Retinal pigment epithelial cell (primary cell): ENCODE measurements at regions not wholly inside any gene's neighbourhood (a gene's known extent, or its start where the extent isn't known, plus 50 kb on each side); places are given as distances from the start of the nearest gene placed in this dataset.

Experiments
- DNase-seq: peaks from one replicate; pipeline ENCODE4 v3.0.0-alpha.2; 2010; ENCODE audit warnings: low read depth
- H3K4me3 ChIP-seq: 2 replicates; pipeline ENCODE4 v1.5.1; 2011; ENCODE audit warnings: mild to moderate bottlenecking, low read length, control low read depth, moderate library complexity
- TF ChIP-seq, protein P1 (sequence below): conservative IDR thresholded peaks from 2 replicates; pipeline ENCODE4 v1.5.1; 2011; ENCODE audit warnings: low read depth, low read length, control low read depth, inconsistent platforms

DNA sequence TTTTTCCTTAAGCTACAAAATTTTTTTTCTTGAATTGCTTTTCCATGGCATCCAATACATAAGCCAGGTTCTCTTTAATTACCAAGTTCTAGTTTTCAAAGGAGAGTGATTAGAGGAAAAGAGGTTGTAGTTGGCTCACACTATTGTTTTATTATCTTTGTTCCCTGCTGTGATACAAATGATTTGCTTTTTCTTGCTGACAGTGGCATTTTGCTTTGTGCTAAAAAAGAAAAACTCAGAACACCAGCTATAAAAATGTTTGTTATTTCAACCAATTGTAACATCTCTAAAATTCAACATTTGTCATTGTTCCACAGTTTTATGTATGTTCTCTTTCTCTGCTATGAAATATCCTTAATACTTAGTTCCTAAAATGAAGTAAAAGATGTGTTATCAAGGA lies 1817.2 kb downstream of the STIM2 start:
- no peak overlapping the region for H3K4me3 ChIP-seq
- no peak for DNase-seq
- TF ChIP-seq, protein P1, sequence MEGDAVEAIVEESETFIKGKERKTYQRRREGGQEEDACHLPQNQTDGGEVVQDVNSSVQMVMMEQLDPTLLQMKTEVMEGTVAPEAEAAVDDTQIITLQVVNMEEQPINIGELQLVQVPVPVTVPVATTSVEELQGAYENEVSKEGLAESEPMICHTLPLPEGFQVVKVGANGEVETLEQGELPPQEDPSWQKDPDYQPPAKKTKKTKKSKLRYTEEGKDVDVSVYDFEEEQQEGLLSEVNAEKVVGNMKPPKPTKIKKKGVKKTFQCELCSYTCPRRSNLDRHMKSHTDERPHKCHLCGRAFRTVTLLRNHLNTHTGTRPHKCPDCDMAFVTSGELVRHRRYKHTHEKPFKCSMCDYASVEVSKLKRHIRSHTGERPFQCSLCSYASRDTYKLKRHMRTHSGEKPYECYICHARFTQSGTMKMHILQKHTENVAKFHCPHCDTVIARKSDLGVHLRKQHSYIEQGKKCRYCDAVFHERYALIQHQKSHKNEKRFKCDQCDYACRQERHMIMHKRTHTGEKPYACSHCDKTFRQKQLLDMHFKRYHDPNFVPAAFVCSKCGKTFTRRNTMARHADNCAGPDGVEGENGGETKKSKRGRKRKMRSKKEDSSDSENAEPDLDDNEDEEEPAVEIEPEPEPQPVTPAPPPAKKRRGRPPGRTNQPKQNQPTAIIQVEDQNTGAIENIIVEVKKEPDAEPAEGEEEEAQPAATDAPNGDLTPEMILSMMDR, result no peak

- no peak overlapping the region for H3K4me3 ChIP-seq
- no peak for DNase-seq
- TF ChIP-seq, protein P1, result no peak
Observed at GRCh38 chr4:28682847-28683246, 1822.2 kb downstream of the STIM2 start.

- TF ChIP-seq, protein P1, result peak; percentile 85
- no peak overlapping the region for H3K4me3 ChIP-seq
- DNase-seq, result peak; percentile 7
Observed at GRCh38 chr4:28686618-28687017, 1826.0 kb downstream of the STIM2 start.

DNA sequence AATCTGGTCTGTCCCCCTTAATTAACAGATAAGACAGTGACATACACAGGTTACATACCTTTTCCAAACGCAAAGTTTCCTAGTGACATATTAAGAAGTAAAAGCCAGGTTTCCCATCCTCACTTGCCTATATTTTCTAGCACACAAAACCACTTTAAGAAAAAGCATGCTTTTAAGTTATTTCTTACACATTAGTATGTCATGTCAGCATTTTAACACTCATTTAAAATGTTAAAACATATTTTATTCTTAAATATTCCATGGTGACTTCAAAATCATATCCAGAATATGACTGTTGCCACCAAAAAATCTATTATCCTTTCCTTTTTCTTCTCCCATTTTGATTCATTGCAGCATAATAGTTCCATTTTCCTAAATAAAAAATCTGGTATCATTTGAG lies 1830.2 kb downstream of the STIM2 start:
- no peak overlapping the region for H3K4me3 ChIP-seq
- no peak for DNase-seq
- TF ChIP-seq, protein P1, result no peak

DNA sequence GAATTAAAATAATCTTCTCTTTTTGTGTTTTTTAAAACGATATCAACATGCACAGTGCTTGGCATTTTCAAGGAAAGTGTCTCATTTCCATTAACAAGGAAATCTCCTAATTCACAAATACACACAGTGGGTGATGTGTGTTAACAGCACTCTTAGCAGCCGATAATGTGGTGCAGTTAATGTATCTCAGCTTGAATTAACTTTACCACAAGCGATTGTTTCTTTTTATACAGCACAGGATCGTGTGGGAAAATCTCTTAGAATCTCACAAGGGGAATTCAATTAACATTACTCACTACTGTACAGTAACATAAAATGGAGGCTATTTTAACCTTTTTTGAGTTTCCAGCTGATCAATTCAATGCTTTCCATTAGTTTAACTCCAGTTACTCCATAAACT lies 1841.9 kb downstream of the STIM2 start:
- no peak for DNase-seq
- TF ChIP-seq, protein P1, result no peak
- no peak overlapping the region for H3K4me3 ChIP-seq

GRCh38 chr4:28709891-28710290 lies 1849.2 kb downstream of the STIM2 start:
- DNase-seq, result no peak
- TF ChIP-seq, protein P1, result no peak
- no peak overlapping the region for H3K4me3 ChIP-seq

DNA sequence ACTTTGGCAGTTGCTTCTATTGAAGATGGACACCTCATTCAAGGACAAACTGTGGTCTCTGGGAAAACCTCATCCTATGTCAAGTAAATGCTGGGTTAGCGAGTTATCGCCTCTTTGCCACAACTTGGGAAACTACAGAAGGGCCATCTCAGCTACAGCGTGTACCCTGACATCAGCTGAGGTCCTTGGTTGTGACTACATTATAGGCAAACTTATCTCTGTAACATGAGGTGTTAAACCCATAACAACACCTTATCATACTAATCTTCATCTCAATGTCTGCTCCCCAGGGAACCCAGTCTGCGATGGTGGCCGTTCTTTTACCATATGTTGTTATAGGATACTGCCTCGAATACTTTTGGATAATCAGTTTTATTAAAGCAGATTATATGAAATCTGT lies 1862.7 kb downstream of the STIM2 start:
- H3K4me3 ChIP-seq, result no peak overlapping the region
- TF ChIP-seq, protein P1, result no peak
- DNase-seq, result no peak
